DND-41 (cell line): ENCODE measurements at regions not wholly inside any gene's neighbourhood (a gene's known extent, or its start where the extent isn't known, plus 50 kb on each side); places are given as distances from the start of the nearest gene placed in this dataset.

ENCODE experiments used
- ATAC-seq: fragments of 200-7000 bp; cut with Tn5 transposase; 3 replicates; pipeline ENCODE4 v1.9.1; 2021; ENCODE audit warnings: low read depth; ENCODE audit not compliant: insufficient read depth
- DNase-seq: peaks from one replicate; pipeline ENCODE4 v3.0.0-alpha.2; 2020
- H2AFZ ChIP-seq: 2 replicates; pipeline ENCODE4 v1.6.0; 2012; ENCODE audit warnings: low read depth, low read length
- H3K27ac ChIP-seq: 2 replicates; pipeline ENCODE4 v1.5.1; 2012; ENCODE audit warnings: low read length, inconsistent platforms
- H3K27me3 ChIP-seq: fragments of 200-600 bp; sonication (generic); 2 replicates; pipeline ENCODE4 v1.6.0; 2012; ENCODE audit warnings: low read length, mild to moderate bottlenecking, inconsistent platforms; ENCODE audit not compliant: insufficient read depth, poor library complexity
- H3K36me3 ChIP-seq: 2 replicates; pipeline ENCODE4 v1.5.1; 2012; ENCODE audit warnings: low read length, inconsistent platforms; ENCODE audit not compliant: insufficient read depth
- H3K4me1 ChIP-seq: 2 replicates; pipeline ENCODE4 v1.5.1; 2012; ENCODE audit warnings: mild to moderate bottlenecking, low read length; ENCODE audit not compliant: insufficient read depth
- H3K4me2 ChIP-seq: 2 replicates; pipeline ENCODE4 v1.6.0; 2012; ENCODE audit warnings: mild to moderate bottlenecking, moderate library complexity, low read length, inconsistent platforms; ENCODE audit not compliant: insufficient read depth
- H3K4me3 ChIP-seq, 2 experiments: fragments of 200-600 bp in 1 of 2; shearing (Covaris generic) in 1 of 2; 2 replicates each; pipeline ENCODE4 v1.5.1; 2012 to 2016; ENCODE audit warnings: inconsistent platforms in 2 of 2, low read length in 2 of 2, mild to moderate bottlenecking in 2 of 2, low read depth in 1 of 2, moderate library complexity in 1 of 2
- H3K79me2 ChIP-seq: 2 replicates; pipeline ENCODE4 v1.6.0; 2012; ENCODE audit warnings: low read length, inconsistent platforms; ENCODE audit not compliant: insufficient read depth
- H3K9ac ChIP-seq: 2 replicates; pipeline ENCODE4 v1.6.0; 2012; ENCODE audit warnings: low read depth, mild to moderate bottlenecking, inconsistent platforms, low read length, moderate library complexity
- H3K9me3 ChIP-seq: 2 replicates; pipeline ENCODE4 v1.5.1; 2012; ENCODE audit warnings: low read length, moderate library complexity, mild to moderate bottlenecking, inconsistent platforms; ENCODE audit not compliant: insufficient read depth, severe bottlenecking
- H4K20me1 ChIP-seq: 2 replicates; pipeline ENCODE4 v1.6.0; 2012; ENCODE audit warnings: low read length; ENCODE audit not compliant: insufficient read depth
- EZH2 ChIP-seq: IDR thresholded peaks from 3 replicates; pipeline ENCODE4 v1.6.1; 2012; ENCODE audit warnings: borderline replicate concordance, low read depth, mild to moderate bottlenecking, moderate library complexity, low read length, inconsistent platforms; ENCODE audit not compliant: severe bottlenecking
- TF ChIP-seq, protein P1 (sequence below): IDR thresholded peaks from 2 replicates; pipeline ENCODE4 v1.5.1; 2012; ENCODE audit warnings: borderline replicate concordance, low read length, moderate library complexity, mild to moderate bottlenecking; ENCODE audit not compliant: poor library complexity, severe bottlenecking; ENCODE audit errors: extremely low read depth

DNA sequence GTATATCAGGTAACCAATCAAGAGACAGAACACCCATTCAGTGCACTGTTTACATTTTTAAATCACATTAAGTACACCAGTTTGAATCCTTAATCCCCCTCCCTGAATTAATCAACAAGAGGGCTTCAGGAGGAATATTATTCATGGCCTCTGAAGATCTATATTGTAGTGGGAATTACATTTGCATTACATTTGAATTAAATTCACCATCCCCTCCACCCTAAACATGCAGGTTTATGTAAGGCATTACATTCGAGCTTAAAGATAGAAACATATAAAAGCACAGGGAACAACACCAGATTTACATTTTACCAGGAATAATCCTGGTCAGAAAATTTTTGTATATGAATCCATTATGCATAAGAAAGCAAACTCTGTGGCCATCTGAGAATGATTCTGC lies 197.8 kb upstream of the KITLG start:
- no peaks in the 10 kb centered on the region for H4K20me1 ChIP-seq
- DNase-seq (no peak), ATAC-seq (no peak)
- H3K4me2 ChIP-seq = no peak overlapping the region
- no peaks in the 10 kb centered on the region for H3K79me2 ChIP-seq
- no peaks in the 10 kb centered on the region for H3K9me3 ChIP-seq
- H3K4me3 ChIP-seq = no peak overlapping the region
- H3K4me1 ChIP-seq = no peaks in the 10 kb centered on the region
- H3K36me3 ChIP-seq = no peaks in the 10 kb centered on the region
- no peak overlapping the region for H2AFZ ChIP-seq
- H3K27ac ChIP-seq = no peak overlapping the region
- H3K9ac ChIP-seq = no peak overlapping the region
- TF ChIP-seq EZH2 = no peak
- TF ChIP-seq, protein P1, sequence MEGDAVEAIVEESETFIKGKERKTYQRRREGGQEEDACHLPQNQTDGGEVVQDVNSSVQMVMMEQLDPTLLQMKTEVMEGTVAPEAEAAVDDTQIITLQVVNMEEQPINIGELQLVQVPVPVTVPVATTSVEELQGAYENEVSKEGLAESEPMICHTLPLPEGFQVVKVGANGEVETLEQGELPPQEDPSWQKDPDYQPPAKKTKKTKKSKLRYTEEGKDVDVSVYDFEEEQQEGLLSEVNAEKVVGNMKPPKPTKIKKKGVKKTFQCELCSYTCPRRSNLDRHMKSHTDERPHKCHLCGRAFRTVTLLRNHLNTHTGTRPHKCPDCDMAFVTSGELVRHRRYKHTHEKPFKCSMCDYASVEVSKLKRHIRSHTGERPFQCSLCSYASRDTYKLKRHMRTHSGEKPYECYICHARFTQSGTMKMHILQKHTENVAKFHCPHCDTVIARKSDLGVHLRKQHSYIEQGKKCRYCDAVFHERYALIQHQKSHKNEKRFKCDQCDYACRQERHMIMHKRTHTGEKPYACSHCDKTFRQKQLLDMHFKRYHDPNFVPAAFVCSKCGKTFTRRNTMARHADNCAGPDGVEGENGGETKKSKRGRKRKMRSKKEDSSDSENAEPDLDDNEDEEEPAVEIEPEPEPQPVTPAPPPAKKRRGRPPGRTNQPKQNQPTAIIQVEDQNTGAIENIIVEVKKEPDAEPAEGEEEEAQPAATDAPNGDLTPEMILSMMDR = no peak
- peaks cover 4% of the 10 kb centered on the region for H3K27me3 ChIP-seq

DNA sequence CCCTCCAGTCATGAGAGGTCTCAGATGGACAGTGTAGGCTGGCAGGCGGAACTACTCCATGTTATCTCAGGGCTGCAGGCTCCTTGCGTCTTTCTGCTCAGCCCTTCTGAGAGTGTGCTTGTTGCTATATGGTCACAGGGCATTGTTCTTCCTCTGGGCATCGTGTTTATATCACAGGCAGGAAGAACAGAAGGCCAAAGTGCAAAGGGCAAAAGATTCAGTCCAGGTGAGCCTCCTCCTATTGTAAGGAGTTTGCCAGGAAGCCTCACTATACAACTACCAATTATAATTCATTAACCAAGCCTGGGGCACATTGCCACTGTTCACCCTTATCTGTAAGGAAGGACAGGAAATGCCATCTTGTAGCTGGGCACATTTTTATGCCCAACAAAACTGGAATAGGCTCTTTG lies 195.5 kb upstream of the KITLG start:
- no peak overlapping the region for H2AFZ ChIP-seq
- H3K4me3 ChIP-seq = no peak overlapping the region
- H3K27me3 ChIP-seq = peaks cover 4% of the 10 kb centered on the region
- no peak overlapping the region for H3K27ac ChIP-seq
- H3K9ac ChIP-seq = no peak overlapping the region
- H3K36me3 ChIP-seq = no peaks in the 10 kb centered on the region
- DNase-seq (no peak), ATAC-seq (no peak)
- TF ChIP-seq, protein P1 = no peak
- no peak for TF ChIP-seq EZH2
- no peaks in the 10 kb centered on the region for H3K79me2 ChIP-seq
- H3K4me2 ChIP-seq = no peak overlapping the region
- no peaks in the 10 kb centered on the region for H4K20me1 ChIP-seq
- no peaks in the 10 kb centered on the region for H3K4me1 ChIP-seq
- H3K9me3 ChIP-seq = no peaks in the 10 kb centered on the region

DNA sequence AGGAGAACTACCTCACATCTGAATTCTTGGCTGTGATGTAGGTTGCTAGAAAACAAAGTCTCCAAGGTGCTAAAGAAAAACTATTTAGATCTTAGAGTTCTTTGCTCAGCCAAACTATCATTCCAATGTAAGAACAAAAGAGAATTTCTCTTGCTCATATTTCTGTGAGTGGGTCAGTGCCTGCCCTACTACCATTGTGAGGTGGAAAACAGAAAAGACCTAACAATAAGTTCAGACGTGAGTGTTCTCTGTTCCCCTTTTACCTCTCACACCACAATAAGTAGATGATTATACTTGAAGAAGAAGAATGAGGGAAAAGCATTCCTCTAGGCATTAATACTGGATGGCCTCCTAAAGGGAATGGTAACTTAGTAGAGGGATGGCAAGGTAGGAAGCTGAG lies 187.4 kb upstream of the KITLG start:
- DNase-seq (no peak), ATAC-seq (no peak)
- Histone ChIP-seq H3K4me2 (no peak overlapping the region), H3K4me3 (no peak overlapping the region), H3K79me2 (no peaks in the 10 kb centered on the region), H3K4me1 (no peaks in the 10 kb centered on the region), H3K9ac (no peak overlapping the region), H4K20me1 (no peaks in the 10 kb centered on the region), H3K27me3 (no peaks in the 10 kb centered on the region), H3K27ac (no peak overlapping the region), H2AFZ (no peak overlapping the region), H3K36me3 (no peaks in the 10 kb centered on the region), H3K9me3 (no peaks in the 10 kb centered on the region)
- TF ChIP-seq EZH2 = no peak
- TF ChIP-seq, protein P1 = no peak

DNA sequence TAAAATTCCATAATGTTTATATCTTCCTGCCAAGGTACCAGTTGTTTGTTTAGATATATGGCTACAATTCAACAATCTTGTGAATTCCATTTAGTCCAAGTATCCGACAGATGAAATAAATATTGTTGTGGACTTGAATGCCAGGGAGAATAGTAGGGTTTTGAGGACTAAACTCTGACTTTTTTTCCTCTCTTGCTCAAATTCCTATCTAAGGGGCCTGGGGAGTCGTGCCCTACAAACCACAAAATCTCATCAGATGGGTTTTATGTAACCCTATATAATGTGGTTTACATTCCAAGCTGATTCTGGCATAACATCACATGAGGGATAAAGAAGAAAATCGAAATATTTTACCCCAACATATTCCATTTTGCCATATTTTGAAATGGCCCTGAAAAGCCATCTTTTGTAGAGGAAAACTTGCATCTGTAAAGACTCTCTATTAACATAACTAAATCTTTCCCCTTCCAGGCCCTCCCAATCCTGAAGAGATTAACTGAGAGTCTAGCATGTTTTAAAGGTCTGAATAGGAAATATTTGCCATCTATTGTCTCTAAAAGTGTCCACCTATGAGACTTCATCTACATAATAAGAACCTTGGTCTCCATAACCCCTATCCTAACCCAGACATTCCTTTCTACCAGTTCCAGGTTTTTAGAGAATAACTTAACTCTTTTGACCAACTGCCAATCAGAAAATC lies 184.7 kb upstream of the KITLG start:
- ATAC-seq = no peak

More for the DNA sequence above, 184.7 kb upstream of the KITLG start:
- Histone ChIP-seq H2AFZ (no peak overlapping the region), H3K36me3 (no peaks in the 10 kb centered on the region), H3K9ac (no peak overlapping the region), H3K27ac (no peak overlapping the region), H3K9me3 (no peaks in the 10 kb centered on the region), H3K4me1 (no peaks in the 10 kb centered on the region), H3K4me3 (no peak overlapping the region), H3K4me2 (no peak overlapping the region), H4K20me1 (no peaks in the 10 kb centered on the region), H3K79me2 (no peaks in the 10 kb centered on the region), H3K27me3 (no peaks in the 10 kb centered on the region)
- no peak for TF ChIP-seq EZH2
- TF ChIP-seq, protein P1 = no peak
- no peak for DNase-seq
